ENCODE measurements at regions not wholly inside any gene's neighbourhood (a gene's known extent, or its start where the extent isn't known, plus 50 kb on each side); places are given as distances from the start of the nearest gene placed in this dataset.
A peak's percentile ranks its signal among the peaks of the same experiment; 100 is the strongest.

DNA sequence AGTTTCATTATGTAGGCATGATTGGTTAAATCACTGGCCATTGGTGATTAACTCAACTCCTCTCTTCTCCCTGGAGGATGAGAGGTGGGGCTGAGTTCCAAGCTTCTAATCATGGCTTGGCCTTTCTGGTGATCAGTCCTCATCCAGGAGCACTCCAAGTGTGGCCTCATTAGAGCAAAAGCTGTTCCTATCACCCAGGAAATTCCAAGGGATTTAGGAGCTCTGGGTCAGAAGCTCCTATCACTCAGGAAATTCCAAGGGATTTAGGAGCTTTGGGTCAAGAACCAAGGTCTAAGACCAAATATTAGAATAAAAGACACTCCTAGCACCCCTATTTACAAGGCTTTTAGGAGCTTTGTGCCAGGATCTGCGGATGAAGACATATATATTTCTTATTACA is 168.0 kb upstream of the BDNF start:
- in situ Hi-C loops (cut with HindIII; ENCODE audit: low sequenced_read_pairs): no loop called here
- H3K4me3 ChIP-seq (ENCODE audit: low read depth, low read length): no peak overlapping the region
- TF ChIP-seq, protein P1, sequence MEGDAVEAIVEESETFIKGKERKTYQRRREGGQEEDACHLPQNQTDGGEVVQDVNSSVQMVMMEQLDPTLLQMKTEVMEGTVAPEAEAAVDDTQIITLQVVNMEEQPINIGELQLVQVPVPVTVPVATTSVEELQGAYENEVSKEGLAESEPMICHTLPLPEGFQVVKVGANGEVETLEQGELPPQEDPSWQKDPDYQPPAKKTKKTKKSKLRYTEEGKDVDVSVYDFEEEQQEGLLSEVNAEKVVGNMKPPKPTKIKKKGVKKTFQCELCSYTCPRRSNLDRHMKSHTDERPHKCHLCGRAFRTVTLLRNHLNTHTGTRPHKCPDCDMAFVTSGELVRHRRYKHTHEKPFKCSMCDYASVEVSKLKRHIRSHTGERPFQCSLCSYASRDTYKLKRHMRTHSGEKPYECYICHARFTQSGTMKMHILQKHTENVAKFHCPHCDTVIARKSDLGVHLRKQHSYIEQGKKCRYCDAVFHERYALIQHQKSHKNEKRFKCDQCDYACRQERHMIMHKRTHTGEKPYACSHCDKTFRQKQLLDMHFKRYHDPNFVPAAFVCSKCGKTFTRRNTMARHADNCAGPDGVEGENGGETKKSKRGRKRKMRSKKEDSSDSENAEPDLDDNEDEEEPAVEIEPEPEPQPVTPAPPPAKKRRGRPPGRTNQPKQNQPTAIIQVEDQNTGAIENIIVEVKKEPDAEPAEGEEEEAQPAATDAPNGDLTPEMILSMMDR (IDR thresholded peaks at IDR 0.05; ENCODE audit: low read depth, low read length, missing control alignments): no peak
- no peak for DNase-seq (ENCODE audit: low read depth)

DNA sequence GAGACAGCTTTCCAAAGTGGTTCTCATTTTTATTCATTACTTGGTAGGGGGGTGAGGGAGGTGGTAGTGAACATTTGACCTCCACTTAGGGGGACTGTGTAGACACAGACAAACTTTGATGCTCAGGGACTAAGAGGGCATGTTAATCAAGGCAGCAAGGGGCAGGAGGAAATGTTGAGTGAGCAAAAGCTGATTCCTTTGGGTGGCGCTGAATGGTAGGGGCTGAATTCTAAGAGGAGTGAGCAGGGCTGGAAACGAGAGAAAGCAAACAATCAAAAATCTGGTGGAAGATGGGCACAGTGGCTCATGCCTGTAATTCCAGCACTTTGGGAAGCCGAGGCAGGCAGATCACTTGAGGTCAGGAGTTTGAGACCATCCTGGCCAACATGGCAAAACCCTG is 164.8 kb upstream of the BDNF start:
- in situ Hi-C loops (cut with HindIII; ENCODE audit: low sequenced_read_pairs): no loop called here
- no peak for DNase-seq (ENCODE audit: low read depth)
- no peak overlapping the region for H3K4me3 ChIP-seq (ENCODE audit: low read depth, low read length)
- TF ChIP-seq, protein P1 (IDR thresholded peaks at IDR 0.05; ENCODE audit: low read depth, low read length, missing control alignments): no peak

DNA sequence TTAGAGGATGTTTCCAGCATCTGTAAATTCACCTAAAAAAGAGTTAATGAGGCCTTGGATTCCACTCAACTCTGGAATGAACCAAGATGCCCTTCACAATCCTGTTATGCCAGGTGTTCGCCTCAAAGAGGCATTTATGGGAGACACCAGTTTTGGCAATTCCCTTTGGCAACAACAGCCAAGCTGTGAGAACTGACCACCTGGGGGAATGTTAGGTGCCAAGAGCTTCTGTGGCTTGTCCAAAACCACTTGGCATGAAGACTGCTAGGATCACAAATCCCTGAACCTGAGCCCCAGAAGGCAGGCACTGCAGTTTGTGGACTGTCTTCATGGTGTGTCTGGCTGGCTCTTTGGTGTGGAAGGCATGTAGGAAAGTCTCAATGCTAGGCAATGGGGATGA is 164.4 kb upstream of the BDNF start:
- in situ Hi-C loops (cut with HindIII; ENCODE audit: low sequenced_read_pairs): no loop called here
- no peak for DNase-seq (ENCODE audit: low read depth)
- TF ChIP-seq, protein P1 (IDR thresholded peaks at IDR 0.05; ENCODE audit: low read depth, low read length, missing control alignments): no peak
- H3K4me3 ChIP-seq (ENCODE audit: low read depth, low read length): no peak overlapping the region

DNA sequence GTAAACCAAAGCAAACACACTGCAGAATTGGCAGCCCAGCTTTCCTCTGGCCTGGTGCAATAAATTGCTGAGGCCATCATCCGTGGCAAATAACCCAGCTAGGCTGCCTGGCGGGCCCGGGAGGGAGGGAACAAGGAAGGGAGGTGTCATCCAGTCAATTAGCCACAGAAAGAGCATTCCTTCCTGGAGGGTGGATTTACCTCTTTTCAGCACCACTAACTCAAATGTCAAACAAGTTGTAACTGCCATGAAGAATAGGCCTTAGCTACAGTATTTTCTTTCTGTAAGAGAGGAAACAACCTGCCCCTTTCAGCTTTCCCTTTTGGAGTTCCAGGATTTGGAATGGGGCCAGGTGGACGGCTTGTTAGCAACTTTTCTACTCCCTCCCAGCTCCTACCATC is 163.8 kb upstream of the BDNF start:
- H3K4me3 ChIP-seq (ENCODE audit: low read depth, low read length): no peak overlapping the region
- TF ChIP-seq, protein P1 (IDR thresholded peaks at IDR 0.05; ENCODE audit: low read depth, low read length, missing control alignments): no peak
- no peak for DNase-seq (ENCODE audit: low read depth)
- in situ Hi-C loops (cut with HindIII; ENCODE audit: low sequenced_read_pairs): no loop called here

DNA sequence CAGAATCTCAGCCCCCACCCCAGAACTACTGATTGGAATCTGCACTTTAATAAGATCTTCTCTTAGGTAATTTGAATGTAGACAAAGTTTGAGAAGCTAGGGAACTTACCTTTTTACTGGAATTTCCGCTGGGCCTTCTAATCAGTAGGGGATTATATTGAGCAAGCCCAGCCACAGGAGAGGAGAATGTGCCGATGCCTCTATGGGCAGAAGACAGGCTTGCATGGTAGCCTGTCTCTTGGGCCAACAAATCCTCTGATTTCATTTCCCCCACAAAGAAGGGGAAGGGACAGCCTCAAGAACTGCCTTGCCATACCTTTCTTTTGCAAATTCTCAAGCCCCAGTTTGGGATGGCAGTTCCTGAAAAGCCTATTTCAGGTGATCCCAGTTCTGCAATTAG is 163.4 kb upstream of the BDNF start:
- TF ChIP-seq, protein P1 (IDR thresholded peaks at IDR 0.05; ENCODE audit: low read depth, low read length, missing control alignments): no peak
- H3K4me3 ChIP-seq (ENCODE audit: low read depth, low read length): no peak overlapping the region
- DNase-seq (ENCODE audit: low read depth): no peak
- in situ Hi-C loops (cut with HindIII; ENCODE audit: low sequenced_read_pairs): no loop called here

DNA sequence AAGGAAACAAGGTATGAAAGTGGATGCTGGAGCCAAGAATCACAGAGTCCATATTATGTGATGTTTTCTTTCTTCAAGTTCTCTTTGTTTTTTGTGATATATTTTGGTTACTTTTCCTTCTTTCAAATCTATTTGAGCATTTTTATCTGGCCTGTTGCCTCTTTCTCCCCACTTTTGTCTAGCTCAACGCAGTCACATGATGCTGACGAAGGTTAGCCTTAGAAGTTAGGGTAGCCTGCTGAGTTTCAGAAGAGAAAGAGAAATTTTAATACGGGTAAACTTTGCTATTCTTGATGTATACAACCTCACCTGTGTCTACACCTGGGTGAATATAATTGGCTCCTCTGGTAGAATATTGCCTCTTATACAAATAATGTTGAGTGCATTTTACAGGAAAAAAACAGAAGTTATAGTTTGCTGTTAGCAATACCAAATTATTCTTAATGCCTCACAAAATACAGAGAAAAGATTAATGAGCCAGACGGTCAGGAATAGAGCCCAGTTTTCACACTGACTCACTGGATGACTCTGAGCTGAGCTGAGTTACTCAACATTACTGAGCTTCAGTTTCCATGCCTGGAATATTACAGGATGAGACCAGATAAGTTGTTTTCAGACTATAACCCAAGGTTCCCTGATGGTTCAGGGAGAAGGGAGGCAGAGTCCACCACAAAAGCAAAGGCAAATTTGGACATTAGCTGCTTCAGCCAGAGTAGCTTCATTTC is 161.6 kb upstream of the BDNF start:
- H3K4me3 ChIP-seq (ENCODE audit: low read depth, low read length): no peak overlapping the region
- in situ Hi-C loops (cut with HindIII; ENCODE audit: low sequenced_read_pairs): no loop called here
- peak; percentile 82 for DNase-seq (ENCODE audit: low read depth)
- TF ChIP-seq, protein P1 (IDR thresholded peaks at IDR 0.05; ENCODE audit: low read depth, low read length, missing control alignments): no peak
